Esophagus squamous epithelium (tissue), 5 donors: ENCODE measurements at regions not wholly inside any gene's neighbourhood (a gene's known extent, or its start where the extent isn't known, plus 50 kb on each side); places are given as distances from the start of the nearest gene placed in this dataset.

Source experiments
- DNase-seq: peaks from one replicate; lab custom pipeline; 2025; lab: John Stamatoyannopoulos, UW
- H3K27ac ChIP-seq, 4 donors: fragments of 200-600 bp; sonication (generic); one replicate each; pipeline ENCODE4 v1.5.1; 2016 to 2019; ENCODE audit warnings: mild to moderate bottlenecking in 1 of 4
- H3K27me3 ChIP-seq, 4 donors: fragments of 200-600 bp; sonication (generic); 1 replicate in 3 of 4; 2 replicates in 1 of 4; pipeline versions ENCODE4 v1.5.1 to v1.6.0; 2017 to 2021; ENCODE audit warnings: antibody characterized with exemption in 1 of 4
- H3K36me3 ChIP-seq, 3 donors: fragments of 200-600 bp; sonication (generic); one replicate each; pipeline ENCODE4 v1.5.1; 2016 to 2019
- H3K4me1 ChIP-seq, 3 donors: fragments of 200-600 bp; sonication (generic); one replicate each; pipeline ENCODE4 v1.5.1; 2017 to 2019
- H3K4me3 ChIP-seq, 4 donors: fragments of 200-600 bp; sonication (generic); 1 replicate in 3 of 4; 2 replicates in 1 of 4; pipeline ENCODE4 v1.5.1; 2016 to 2019; ENCODE audit warnings: mild to moderate bottlenecking in 2 of 4, moderate library complexity in 1 of 4
- H3K9me3 ChIP-seq, 3 donors: fragments of 200-600 bp; sonication (generic); one replicate each; pipeline ENCODE4 v1.5.1; 2016 to 2019
- CTCF ChIP-seq, 6 experiments: fragments of 450-650 bp in 4 of 6; fragments of 200-600 bp in 2 of 6; sonication (generic) in 2 of 6; IDR thresholded peaks; one replicate each; pipeline ENCODE4 v1.5.1; 2016 to 2019; ENCODE audit warnings: antibody characterized with exemption in 6 of 6, mild to moderate bottlenecking in 4 of 6, moderate library complexity in 4 of 6
- POLR2A ChIP-seq, 4 donors: fragments of 450-650 bp; IDR thresholded peaks; one replicate each; pipeline ENCODE4 v1.6.1; 2017; ENCODE audit warnings: antibody characterized with exemption in 4 of 4, mild to moderate bottlenecking in 4 of 4, moderate library complexity in 3 of 4
- WGBS, 2 donors: methylation state at CpG; one replicate each; pipeline ENCODE4 v1.1.5; 2018; 5-methylcytosine and 5-hydroxymethylcytosine counted together
- intact Hi-C: fragments of 100-400 bp; cut with DNase I; formaldehyde crosslinking; loops from one replicate; pipeline ENCODE4 v1.15.0; 2022
- donor health status: DM: yes; HTN: yes; CAD: no.

GRCh38 chr10:113477451-113477850 is 75.4 kb upstream of the HABP2 start:
- TF ChIP-seq CTCF (IDR thresholded peaks at IDR 0.05) (no peak), POLR2A (IDR thresholded peaks at IDR 0.05) (no peak)
- intact Hi-C loops, result no loop called here
- Histone ChIP-seq H3K4me1 (peaks cover 0 to 22% (median 2%) of the 10 kb centered on the region in 3 donors), H3K27ac (no peak overlapping the region), H3K9me3 (peaks cover 0 to 34% (median 8%) of the 10 kb centered on the region in 3 donors), H3K4me3 (no peak overlapping the region), H3K27me3 (peaks cover 0 to 6% (median 0%) of the 10 kb centered on the region in 4 donors), H3K36me3 (no peaks in the 10 kb centered on the region)
- 88 to 93% methylated on average over 3 of the region's 3 CpGs for WGBS, 2 donors
- DNase-seq, result no peak

GRCh38 chr10:113479346-113480080 is 73.3 kb upstream of the HABP2 start:
- Histone ChIP-seq H3K9me3 (peaks cover 0 to 34% (median 8%) of the 10 kb centered on the region in 3 donors), H3K27me3 (peaks cover 0 to 6% (median 0%) of the 10 kb centered on the region in 4 donors), H3K4me3 (no peak overlapping the region), H3K36me3 (no peaks in the 10 kb centered on the region), H3K27ac (no peak overlapping the region), H3K4me1 (peaks cover 0 to 19% (median 2%) of the 10 kb centered on the region in 3 donors)
- 93% methylated on average over 5 to 7 of the region's 9 CpGs for WGBS, 2 donors
- TF ChIP-seq POLR2A (IDR thresholded peaks at IDR 0.05) (no peak), CTCF (IDR thresholded peaks at IDR 0.05) (no peak)
- intact Hi-C loops, result no loop called here
- DNase-seq, result no peak

- Histone ChIP-seq H3K27ac (no peak overlapping the region), H3K36me3 (no peaks in the 10 kb centered on the region), H3K4me1 (peaks cover 0 to 14% (median 2%) of the 10 kb centered on the region in 3 donors), H3K4me3 (no peak overlapping the region), H3K27me3 (peaks cover 0 to 6% (median 0%) of the 10 kb centered on the region in 4 donors), H3K9me3 (peaks cover 0 to 34% (median 8%) of the 10 kb centered on the region in 3 donors)
- WGBS, 2 donors, result 32 to 73% methylated on average over 1 of the region's 1 CpG
- no peak for DNase-seq
- TF ChIP-seq CTCF (IDR thresholded peaks at IDR 0.05), result no peak
- no peak for TF ChIP-seq POLR2A (IDR thresholded peaks at IDR 0.05)
- intact Hi-C loops, result no loop called here
Measured at GRCh38 chr10:113480081-113480360, 72.8 kb upstream of the HABP2 start.

GRCh38 chr10:113480851-113481502 is 71.9 kb upstream of the HABP2 start:
- H3K4me1 ChIP-seq, result peaks cover 0 to 6% (median 0%) of the 10 kb centered on the region in 3 donors
- DNase-seq, result no peak
- WGBS, 2 donors, result 34 to 38% methylated on average over 6 of the region's 6 CpGs
- no peak overlapping the region for H3K27ac ChIP-seq
- no peaks in the 10 kb centered on the region for H3K36me3 ChIP-seq
- H3K9me3 ChIP-seq, result peaks cover 0 to 34% (median 8%) of the 10 kb centered on the region in 3 donors
- H3K4me3 ChIP-seq, result no peak overlapping the region
- H3K27me3 ChIP-seq, result peaks cover 0 to 6% (median 0%) of the 10 kb centered on the region in 4 donors
- TF ChIP-seq POLR2A (IDR thresholded peaks at IDR 0.05) (no peak), CTCF (IDR thresholded peaks at IDR 0.05) (no peak)
- intact Hi-C loops, result no loop called here

- 54 to 62% methylated on average over 1 to 2 of the region's 2 CpGs for WGBS, 2 donors
- H3K27ac ChIP-seq, result no peak overlapping the region
- intact Hi-C loops, result no loop called here
Measured at GRCh38 chr10:113484487-113484886, 68.4 kb upstream of the HABP2 start.

More at GRCh38 chr10:113484487-113484886, 68.4 kb upstream of the HABP2 start:
- Histone ChIP-seq H3K9me3 (peaks cover 0 to 22% (median 6%) of the 10 kb centered on the region in 3 donors), H3K27me3 (no peaks in the 10 kb centered on the region), H3K4me3 (no peak overlapping the region), H3K36me3 (no peaks in the 10 kb centered on the region), H3K4me1 (no peaks in the 10 kb centered on the region)
- DNase-seq, result no peak
- TF ChIP-seq POLR2A (IDR thresholded peaks at IDR 0.05) (no peak), CTCF (IDR thresholded peaks at IDR 0.05) (no peak)
